Activated naive CD8-positive, alpha-beta T cell treated with anti-CD3 and anti-CD28 coated beads for 36 hours (primary cell): ENCODE measurements at regions not wholly inside any gene's neighbourhood (a gene's known extent, or its start where the extent isn't known, plus 50 kb on each side); places are given as distances from the start of the nearest gene placed in this dataset.

Experiments
- DNase-seq: peaks from one replicate; pipeline ENCODE4 v3.0.0; 2021
- H3K27ac Mint-ChIP-seq: one replicate; pipeline ENCODE4 v1.8.0; 2022; ENCODE audit warnings: mild to moderate bottlenecking, moderate library complexity, mixed read lengths
- H3K27me3 Mint-ChIP-seq: one replicate; pipeline ENCODE4 v1.8.0; 2022; ENCODE audit warnings: mild to moderate bottlenecking, mixed read lengths
- H3K36me3 Mint-ChIP-seq: one replicate; pipeline ENCODE4 v1.8.0; 2021; ENCODE audit warnings: mild to moderate bottlenecking, mixed read lengths
- H3K4me1 Mint-ChIP-seq: one replicate; pipeline ENCODE4 v1.8.0; 2021; ENCODE audit warnings: mixed read lengths
- H3K4me3 Mint-ChIP-seq: one replicate; pipeline ENCODE4 v1.8.0; 2022; ENCODE audit warnings: mild to moderate bottlenecking, moderate library complexity, mixed read lengths
- H3K9me3 Mint-ChIP-seq: one replicate; pipeline ENCODE4 v1.8.0; 2022; ENCODE audit warnings: mixed read lengths

- Mint-ChIP-seq H3K4me3 (no peak overlapping the region), H3K36me3 (no peaks in the 10 kb centered on the region), H3K27me3 (peaks cover 8% of the 10 kb centered on the region), H3K9me3 (peaks cover 20% of the 10 kb centered on the region), H3K27ac (no peak overlapping the region), H3K4me1 (no peaks in the 10 kb centered on the region)
- no peak for DNase-seq
These were observed 165.8 kb upstream of the CTTNBP2NL start for GRCh38 chr1:112230232-112230631.

- H3K4me1 Mint-ChIP-seq = no peaks in the 10 kb centered on the region
- no peaks in the 10 kb centered on the region for H3K36me3 Mint-ChIP-seq
- peaks cover 8% of the 10 kb centered on the region for H3K27me3 Mint-ChIP-seq
- no peak for DNase-seq
- H3K4me3 Mint-ChIP-seq = no peak overlapping the region
- no peak overlapping the region for H3K27ac Mint-ChIP-seq
- peaks cover 20% of the 10 kb centered on the region for H3K9me3 Mint-ChIP-seq
These were observed 164.7 kb upstream of the CTTNBP2NL start for GRCh38 chr1:112231331-112231730.

- peaks cover 11% of the 10 kb centered on the region for H3K27me3 Mint-ChIP-seq
- H3K9me3 Mint-ChIP-seq = peaks cover 17% of the 10 kb centered on the region
- no peaks in the 10 kb centered on the region for H3K4me1 Mint-ChIP-seq
These were observed 163.2 kb upstream of the CTTNBP2NL start for GRCh38 chr1:112232848-112233247.

GRCh38 chr1:112234710-112235109 lies 161.3 kb upstream of the CTTNBP2NL start:
- Mint-ChIP-seq H3K9me3 (peaks cover 5% of the 10 kb centered on the region), H3K36me3 (no peaks in the 10 kb centered on the region), H3K4me3 (no peak overlapping the region), H3K4me1 (no peaks in the 10 kb centered on the region), H3K27me3 (peaks cover 17% of the 10 kb centered on the region), H3K27ac (no peak overlapping the region)
- no peak for DNase-seq

More at GRCh38 chr1:112232848-112233247, 163.2 kb upstream of the CTTNBP2NL start:
- Mint-ChIP-seq H3K4me3 (no peak overlapping the region), H3K36me3 (no peaks in the 10 kb centered on the region), H3K27ac (no peak overlapping the region)
- DNase-seq = no peak

- no peak for DNase-seq
- no peak overlapping the region for H3K27ac Mint-ChIP-seq
- peaks cover 12% of the 10 kb centered on the region for H3K27me3 Mint-ChIP-seq
- peaks cover 2% of the 10 kb centered on the region for H3K9me3 Mint-ChIP-seq
- no peaks in the 10 kb centered on the region for H3K4me1 Mint-ChIP-seq
- no peaks in the 10 kb centered on the region for H3K36me3 Mint-ChIP-seq
- H3K4me3 Mint-ChIP-seq = no peak overlapping the region
These were observed 157.9 kb upstream of the CTTNBP2NL start for GRCh38 chr1:112237983-112238545.

- no peak overlapping the region for H3K27ac Mint-ChIP-seq
- peaks cover 12% of the 10 kb centered on the region for H3K27me3 Mint-ChIP-seq
- peaks cover 2% of the 10 kb centered on the region for H3K9me3 Mint-ChIP-seq
- no peaks in the 10 kb centered on the region for H3K36me3 Mint-ChIP-seq
- no peaks in the 10 kb centered on the region for H3K4me1 Mint-ChIP-seq
- H3K4me3 Mint-ChIP-seq = no peak overlapping the region
- no peak for DNase-seq
These were observed 156.2 kb upstream of the CTTNBP2NL start for GRCh38 chr1:112239683-112240330.

GRCh38 chr1:112242470-112242869 lies 153.5 kb upstream of the CTTNBP2NL start:
- H3K9me3 Mint-ChIP-seq = no peaks in the 10 kb centered on the region
- H3K36me3 Mint-ChIP-seq = no peaks in the 10 kb centered on the region
- no peak for DNase-seq
- no peak overlapping the region for H3K4me3 Mint-ChIP-seq
- no peak overlapping the region for H3K27ac Mint-ChIP-seq
- peaks cover 9% of the 10 kb centered on the region for H3K27me3 Mint-ChIP-seq
- no peaks in the 10 kb centered on the region for H3K4me1 Mint-ChIP-seq

- Mint-ChIP-seq H3K27ac (no peak overlapping the region), H3K9me3 (no peaks in the 10 kb centered on the region), H3K4me3 (no peak overlapping the region), H3K36me3 (no peaks in the 10 kb centered on the region), H3K4me1 (no peaks in the 10 kb centered on the region), H3K27me3 (peaks cover 6% of the 10 kb centered on the region)
- DNase-seq = no peak
These were observed 151.9 kb upstream of the CTTNBP2NL start for GRCh38 chr1:112244131-112244530.

- H3K4me3 Mint-ChIP-seq = no peak overlapping the region
- no peaks in the 10 kb centered on the region for H3K36me3 Mint-ChIP-seq
- no peak overlapping the region for H3K27ac Mint-ChIP-seq
- H3K9me3 Mint-ChIP-seq = no peaks in the 10 kb centered on the region
- DNase-seq = no peak
- H3K27me3 Mint-ChIP-seq = peaks cover 3% of the 10 kb centered on the region
- no peaks in the 10 kb centered on the region for H3K4me1 Mint-ChIP-seq
These were observed 150.9 kb upstream of the CTTNBP2NL start for GRCh38 chr1:112245114-112245513.

- Mint-ChIP-seq H3K4me3 (no peak overlapping the region), H3K4me1 (no peaks in the 10 kb centered on the region), H3K27ac (no peak overlapping the region), H3K9me3 (no peaks in the 10 kb centered on the region), H3K27me3 (peaks cover 3% of the 10 kb centered on the region), H3K36me3 (no peaks in the 10 kb centered on the region)
- DNase-seq = no peak
These were observed 148.9 kb upstream of the CTTNBP2NL start for GRCh38 chr1:112247036-112247597.

GRCh38 chr1:112247961-112248360 lies 148.1 kb upstream of the CTTNBP2NL start:
- Mint-ChIP-seq H3K9me3 (no peaks in the 10 kb centered on the region), H3K27ac (no peak overlapping the region), H3K4me3 (no peak overlapping the region), H3K27me3 (peaks cover 6% of the 10 kb centered on the region), H3K36me3 (no peaks in the 10 kb centered on the region), H3K4me1 (no peaks in the 10 kb centered on the region)
- no peak for DNase-seq

- H3K9me3 Mint-ChIP-seq = no peaks in the 10 kb centered on the region
- H3K27me3 Mint-ChIP-seq = peaks cover 15% of the 10 kb centered on the region
- no peak overlapping the region for H3K27ac Mint-ChIP-seq
- H3K4me3 Mint-ChIP-seq = no peak overlapping the region
- no peaks in the 10 kb centered on the region for H3K4me1 Mint-ChIP-seq
- H3K36me3 Mint-ChIP-seq = no peaks in the 10 kb centered on the region
- no peak for DNase-seq
These were observed 145.1 kb upstream of the CTTNBP2NL start for GRCh38 chr1:112250892-112251291.

GRCh38 chr1:112251766-112252506 lies 144.1 kb upstream of the CTTNBP2NL start:
- Mint-ChIP-seq H3K27me3 (peaks cover 15% of the 10 kb centered on the region), H3K36me3 (no peaks in the 10 kb centered on the region), H3K4me3 (no peak overlapping the region), H3K4me1 (no peaks in the 10 kb centered on the region), H3K27ac (no peak overlapping the region), H3K9me3 (no peaks in the 10 kb centered on the region)
- DNase-seq = no peak

- H3K36me3 Mint-ChIP-seq = no peaks in the 10 kb centered on the region
- H3K4me3 Mint-ChIP-seq = no peak overlapping the region
- H3K27ac Mint-ChIP-seq = no peak overlapping the region
- no peaks in the 10 kb centered on the region for H3K4me1 Mint-ChIP-seq
- peaks cover 15% of the 10 kb centered on the region for H3K27me3 Mint-ChIP-seq
- no peaks in the 10 kb centered on the region for H3K9me3 Mint-ChIP-seq
- DNase-seq = no peak
These were observed 142.6 kb upstream of the CTTNBP2NL start for GRCh38 chr1:112253366-112253765.

- Mint-ChIP-seq H3K27me3 (peaks cover 22% of the 10 kb centered on the region), H3K4me1 (no peaks in the 10 kb centered on the region), H3K36me3 (no peaks in the 10 kb centered on the region), H3K9me3 (no peaks in the 10 kb centered on the region), H3K4me3 (no peak overlapping the region), H3K27ac (no peak overlapping the region)
- DNase-seq = no peak
These were observed 140.9 kb upstream of the CTTNBP2NL start for GRCh38 chr1:112255080-112255479.
